G401.6 (cell line): ENCODE measurements at regions not wholly inside any gene's neighbourhood (a gene's known extent, or its start where the extent isn't known, plus 50 kb on each side); places are given as distances from the start of the nearest gene placed in this dataset.

Experiments used
- FAIRE-seq: peaks from 2 replicates; lab custom pipeline; 2012; peaks lifted over from hg19 to GRCh38; lab: Jason Lieb, UNC

DNA sequence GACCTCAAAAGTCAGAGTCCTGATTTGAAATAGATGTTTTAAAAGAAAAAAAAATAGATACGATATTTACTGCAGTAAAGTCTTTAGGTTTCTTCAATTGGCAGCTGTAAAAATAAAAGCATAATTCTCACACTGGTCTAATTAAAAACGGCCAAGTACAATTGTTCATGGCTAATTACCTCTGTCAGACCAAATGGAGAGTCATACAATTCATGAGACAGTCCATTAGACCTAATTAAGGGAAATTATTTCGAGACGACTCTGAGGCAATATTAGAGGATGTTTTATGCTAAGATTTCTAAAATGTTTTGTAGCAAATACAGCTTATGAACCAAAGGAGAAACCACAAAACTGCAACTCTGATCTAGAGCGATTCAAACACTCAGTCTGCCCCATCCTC, 131.3 kb downstream of the PHLDA1 start:
- FAIRE-seq, result no peak

- FAIRE-seq, result no peak
Measured at GRCh38 chr12:75894965-75895754, 136.4 kb downstream of the PHLDA1 start.

GRCh38 chr12:75893765-75894164, 137.8 kb downstream of the PHLDA1 start:
- FAIRE-seq, result no peak

DNA sequence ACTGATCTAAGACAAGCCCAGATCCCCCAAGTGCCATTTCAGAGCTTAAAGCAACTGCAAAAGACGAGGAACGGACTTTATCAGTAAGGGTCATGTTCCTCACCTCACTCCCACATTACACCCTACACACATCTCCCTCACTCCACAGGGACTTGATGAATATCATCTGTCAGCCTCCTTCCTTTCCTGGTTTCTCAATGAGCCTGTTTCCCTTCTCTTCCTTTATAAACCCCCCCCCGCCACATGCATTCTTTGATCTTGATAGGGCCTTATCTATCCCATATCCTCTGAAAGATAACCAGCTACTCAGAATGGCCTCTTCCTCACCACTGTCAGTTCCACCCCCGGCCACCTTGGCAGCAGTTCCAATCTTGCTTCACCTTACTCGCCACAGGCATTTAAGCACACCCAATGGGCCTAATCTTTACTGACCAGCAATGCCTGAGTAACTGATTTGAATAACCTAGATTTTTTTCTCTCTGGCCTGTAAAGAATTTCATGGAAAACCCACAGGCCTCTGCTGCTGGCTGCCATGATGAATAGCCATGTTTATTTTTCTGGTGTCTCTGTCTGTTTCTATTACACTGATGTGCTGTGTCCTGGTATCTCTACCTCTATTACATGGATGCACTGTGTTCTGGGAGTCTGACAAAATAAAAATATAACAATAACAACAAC, 138.7 kb downstream of the PHLDA1 start:
- no peak for FAIRE-seq

GRCh38 chr12:75891072-75891471, 140.5 kb downstream of the PHLDA1 start:
- no peak for FAIRE-seq

DNA sequence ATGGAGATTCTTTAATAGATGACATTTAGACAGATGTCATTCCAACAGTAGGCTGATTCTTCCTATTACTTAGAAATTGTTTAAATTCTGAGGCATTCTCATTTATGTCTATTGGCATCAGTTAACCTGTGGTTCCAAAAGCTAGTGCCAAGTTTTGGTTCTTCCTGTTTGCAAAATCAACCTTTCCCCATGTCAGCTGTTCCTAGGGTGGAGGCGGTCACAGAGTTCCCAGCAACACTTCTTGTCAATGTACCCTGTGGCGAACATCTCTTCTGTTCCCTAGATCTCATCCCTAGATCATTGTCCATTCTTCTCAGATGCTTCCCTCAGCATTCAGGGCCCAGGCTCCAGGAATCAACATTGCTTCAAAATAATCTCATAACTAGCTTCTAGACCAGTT, 140.9 kb downstream of the PHLDA1 start:
- no peak for FAIRE-seq

DNA sequence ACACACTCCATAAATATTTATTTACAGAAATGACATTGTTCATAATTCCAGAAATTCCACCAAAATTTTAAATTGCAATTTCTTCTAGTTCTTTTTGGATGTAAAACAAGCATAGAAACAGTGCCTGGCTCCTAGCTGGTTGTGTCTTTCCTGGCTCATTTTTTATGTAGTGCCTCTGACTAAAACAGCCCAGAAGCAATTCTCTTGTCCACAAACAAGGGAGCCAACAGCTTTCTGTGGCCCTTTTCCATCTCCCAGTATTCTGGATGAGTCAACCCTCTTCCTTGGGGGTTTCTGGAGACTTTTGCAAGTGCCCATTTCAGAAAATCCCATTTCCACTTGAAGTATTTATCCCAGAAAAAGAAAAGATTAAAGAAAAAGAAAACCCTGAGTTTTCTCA, 141.4 kb downstream of the PHLDA1 start:
- no peak for FAIRE-seq

- FAIRE-seq, result no peak
Measured at GRCh38 chr12:75888874-75889613, 142.5 kb downstream of the PHLDA1 start.

- no peak for FAIRE-seq
Measured at GRCh38 chr12:75888399-75888798, 143.2 kb downstream of the PHLDA1 start.

DNA sequence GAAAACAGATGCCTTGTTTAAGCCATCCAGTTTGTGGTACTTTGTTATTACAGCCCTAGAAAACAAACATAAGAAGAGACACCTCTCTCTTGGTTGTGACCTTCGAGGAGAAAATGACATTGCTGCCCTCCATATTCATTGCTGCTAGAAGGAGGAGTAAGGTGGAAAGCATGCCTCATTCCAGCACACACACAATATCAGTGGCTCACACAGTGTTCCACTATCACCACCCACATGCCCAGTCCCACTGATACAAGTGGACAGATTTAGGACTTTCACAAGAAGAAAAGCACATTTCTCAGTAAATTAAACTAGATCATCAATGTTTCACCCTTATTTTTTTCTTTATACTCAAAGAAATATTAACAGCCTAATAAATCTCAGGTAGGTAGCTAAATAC, 143.6 kb downstream of the PHLDA1 start:
- no peak for FAIRE-seq

DNA sequence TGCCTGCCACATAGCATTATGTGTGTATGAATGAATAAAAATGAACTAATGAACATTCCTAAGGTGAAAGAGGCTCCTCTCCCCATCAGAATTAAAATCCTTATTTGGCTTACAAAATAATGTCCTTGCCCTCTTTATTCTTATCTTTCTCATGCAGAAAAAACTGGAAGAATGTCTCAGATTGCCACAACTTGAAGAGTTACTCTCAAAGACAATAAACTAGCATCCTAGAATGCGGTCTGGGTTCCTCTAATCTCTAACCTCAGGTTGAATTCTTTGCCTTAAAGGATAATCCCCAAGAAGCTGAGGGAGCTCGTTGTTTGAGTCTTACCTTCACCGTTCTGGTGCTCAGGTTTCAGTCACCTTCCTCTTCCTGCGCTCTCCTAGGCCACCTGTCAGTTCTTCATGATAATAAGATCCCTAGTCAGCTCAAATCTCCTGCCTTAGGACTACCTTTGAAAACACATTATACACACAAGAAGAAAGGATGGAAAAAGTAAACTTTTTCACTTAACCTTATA, 147.1 kb downstream of the PHLDA1 start:
- no peak for FAIRE-seq

GRCh38 chr12:75883241-75883640, 148.3 kb downstream of the PHLDA1 start:
- FAIRE-seq, result no peak

DNA sequence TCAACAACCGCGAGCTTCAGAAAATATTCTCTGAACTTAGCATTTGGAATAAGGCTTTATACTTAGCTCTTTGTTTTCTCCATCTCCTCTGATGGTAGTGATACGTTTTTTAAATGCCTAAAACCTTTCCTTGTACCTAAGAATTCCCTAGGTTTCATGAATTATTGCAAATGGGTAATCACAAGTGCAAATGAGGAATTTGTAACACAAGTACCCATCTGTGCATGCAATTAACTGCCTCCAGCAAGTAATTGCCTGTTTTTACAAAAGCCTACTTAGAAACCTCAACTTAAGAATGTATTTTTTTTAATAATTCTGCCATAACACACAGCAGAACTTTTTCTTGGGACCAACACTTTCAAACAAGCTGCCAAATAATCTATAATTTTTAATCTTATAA, 149.2 kb downstream of the PHLDA1 start:
- no peak for FAIRE-seq

DNA sequence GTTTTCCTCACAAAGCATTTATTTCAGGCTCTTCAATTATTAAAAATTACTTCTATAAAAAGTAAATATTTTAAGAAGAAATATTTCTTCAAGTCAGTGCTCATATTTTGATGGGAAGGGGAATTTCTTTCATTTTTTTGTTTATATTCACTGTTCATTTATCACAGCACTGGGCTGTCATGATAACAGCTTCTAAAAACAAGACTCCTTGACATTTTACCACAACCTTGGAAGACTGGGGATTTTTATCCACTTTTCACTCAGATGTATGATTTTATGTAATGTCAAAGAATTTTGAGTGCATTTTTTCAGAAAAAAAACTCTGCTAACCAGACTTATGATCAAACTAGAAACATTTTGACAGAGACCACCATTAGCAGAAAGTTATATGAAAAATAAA, 149.7 kb downstream of the PHLDA1 start:
- FAIRE-seq, result no peak

DNA sequence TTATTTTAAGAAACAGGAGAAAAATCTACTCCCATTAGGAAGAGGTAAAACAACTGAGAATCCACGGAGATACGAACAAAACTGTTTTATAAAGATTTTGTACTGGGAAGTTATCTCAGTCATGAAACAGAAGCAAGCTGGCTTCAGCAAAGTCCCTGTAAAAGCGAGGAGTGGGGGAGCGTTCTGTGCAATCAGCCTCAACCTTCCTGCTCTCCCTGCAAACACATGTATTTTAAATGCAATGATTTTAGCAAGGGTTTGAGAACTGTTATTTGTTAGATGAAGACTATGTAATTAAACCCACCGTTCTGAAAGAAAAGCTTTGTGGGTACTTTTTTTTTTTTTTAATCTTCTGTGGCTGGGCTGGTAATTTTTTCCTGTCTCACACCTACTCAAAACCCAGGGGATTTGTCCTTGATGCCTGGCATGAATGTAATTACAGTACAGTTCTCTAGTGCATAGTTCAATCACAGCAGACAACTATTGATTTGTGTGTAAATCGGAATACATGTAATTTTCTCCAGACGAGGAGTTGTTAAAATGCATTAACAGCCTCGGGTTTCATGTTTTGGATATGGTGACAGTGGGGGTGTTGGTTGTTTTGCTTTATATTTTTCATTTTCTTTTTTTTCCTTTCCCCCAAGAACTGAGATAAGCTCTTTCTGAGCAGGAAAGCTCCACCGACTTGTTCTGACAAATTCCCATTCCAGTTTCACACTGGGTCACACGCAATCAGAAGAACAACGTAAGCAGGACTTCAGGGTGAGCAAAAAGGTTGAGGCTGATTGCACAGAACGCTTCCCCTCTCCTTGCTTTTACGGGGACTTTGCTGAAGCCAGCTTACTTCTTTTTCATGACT, 153.6 kb downstream of the PHLDA1 start:
- no peak for FAIRE-seq

- no peak for FAIRE-seq
Measured at GRCh38 chr12:75876832-75877762, 154.5 kb downstream of the PHLDA1 start.

- FAIRE-seq, result no peak
Measured at GRCh38 chr12:75874441-75874840, 157.1 kb downstream of the PHLDA1 start.

- no peak for FAIRE-seq
Measured at GRCh38 chr12:75872762-75873161, 158.8 kb downstream of the PHLDA1 start.

GRCh38 chr12:75870878-75871277, 160.7 kb downstream of the PHLDA1 start:
- FAIRE-seq, result no peak

DNA sequence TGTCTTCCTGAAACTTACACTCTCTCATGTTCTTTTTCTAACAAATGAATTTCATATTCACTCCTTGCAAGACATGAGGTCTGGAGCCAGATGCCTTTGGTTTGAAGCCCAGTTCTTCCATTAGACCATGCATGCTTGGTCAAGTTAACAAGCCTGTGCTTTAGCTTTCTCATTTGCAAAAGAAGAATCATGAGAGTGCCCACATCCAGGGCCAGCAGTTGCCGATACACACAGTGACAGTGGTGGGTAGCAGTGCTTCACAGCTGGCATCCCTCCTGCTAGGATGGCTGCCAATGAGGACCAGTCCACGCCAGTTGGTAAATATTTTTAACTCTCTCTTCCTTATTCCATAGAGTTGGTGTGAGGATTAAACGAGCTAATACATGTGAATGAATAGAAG, 163.1 kb downstream of the PHLDA1 start:
- FAIRE-seq, result no peak

- no peak for FAIRE-seq
Measured at GRCh38 chr12:75865315-75865714, 166.3 kb downstream of the PHLDA1 start.
